ENCODE measurements at regions not wholly inside any gene's neighbourhood (a gene's known extent, or its start where the extent isn't known, plus 50 kb on each side); places are given as distances from the start of the nearest gene placed in this dataset.
"Not testable (repeated sequence)": the region's sequence is repeated elsewhere in the genome, so short reads cannot be mapped to it uniquely, and the experiment has no call there.

DNA sequence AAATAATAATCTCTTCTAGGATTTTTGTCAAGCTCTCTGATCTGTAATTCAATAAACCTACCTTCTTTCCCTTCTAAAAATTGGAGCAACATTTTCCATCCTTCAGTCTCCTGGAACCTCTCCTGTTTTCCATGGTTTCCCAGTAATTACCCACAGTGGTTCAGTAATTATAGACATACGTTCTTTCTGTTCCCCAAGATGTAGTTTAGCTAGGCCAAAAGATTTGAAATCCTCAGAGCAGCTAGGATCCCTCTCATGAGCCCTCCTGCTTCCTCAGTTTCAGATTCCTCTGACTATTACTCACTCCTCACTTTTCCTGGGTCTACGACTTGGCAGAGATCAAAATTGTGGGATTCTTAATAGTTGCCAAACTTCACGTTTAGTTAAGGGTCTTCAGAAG lies 76.9 kb upstream of the IGSF10 start:
- TF ChIP-seq, protein P1, sequence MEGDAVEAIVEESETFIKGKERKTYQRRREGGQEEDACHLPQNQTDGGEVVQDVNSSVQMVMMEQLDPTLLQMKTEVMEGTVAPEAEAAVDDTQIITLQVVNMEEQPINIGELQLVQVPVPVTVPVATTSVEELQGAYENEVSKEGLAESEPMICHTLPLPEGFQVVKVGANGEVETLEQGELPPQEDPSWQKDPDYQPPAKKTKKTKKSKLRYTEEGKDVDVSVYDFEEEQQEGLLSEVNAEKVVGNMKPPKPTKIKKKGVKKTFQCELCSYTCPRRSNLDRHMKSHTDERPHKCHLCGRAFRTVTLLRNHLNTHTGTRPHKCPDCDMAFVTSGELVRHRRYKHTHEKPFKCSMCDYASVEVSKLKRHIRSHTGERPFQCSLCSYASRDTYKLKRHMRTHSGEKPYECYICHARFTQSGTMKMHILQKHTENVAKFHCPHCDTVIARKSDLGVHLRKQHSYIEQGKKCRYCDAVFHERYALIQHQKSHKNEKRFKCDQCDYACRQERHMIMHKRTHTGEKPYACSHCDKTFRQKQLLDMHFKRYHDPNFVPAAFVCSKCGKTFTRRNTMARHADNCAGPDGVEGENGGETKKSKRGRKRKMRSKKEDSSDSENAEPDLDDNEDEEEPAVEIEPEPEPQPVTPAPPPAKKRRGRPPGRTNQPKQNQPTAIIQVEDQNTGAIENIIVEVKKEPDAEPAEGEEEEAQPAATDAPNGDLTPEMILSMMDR (conservative IDR thresholded peaks at IDR 0.05; ENCODE audit: low read depth, low read length) = no peak
- DNase-seq (ENCODE audit: low read depth) = no peak
- H3K4me3 ChIP-seq (ENCODE audit: low read depth, low read length) = no peak overlapping the region

DNA sequence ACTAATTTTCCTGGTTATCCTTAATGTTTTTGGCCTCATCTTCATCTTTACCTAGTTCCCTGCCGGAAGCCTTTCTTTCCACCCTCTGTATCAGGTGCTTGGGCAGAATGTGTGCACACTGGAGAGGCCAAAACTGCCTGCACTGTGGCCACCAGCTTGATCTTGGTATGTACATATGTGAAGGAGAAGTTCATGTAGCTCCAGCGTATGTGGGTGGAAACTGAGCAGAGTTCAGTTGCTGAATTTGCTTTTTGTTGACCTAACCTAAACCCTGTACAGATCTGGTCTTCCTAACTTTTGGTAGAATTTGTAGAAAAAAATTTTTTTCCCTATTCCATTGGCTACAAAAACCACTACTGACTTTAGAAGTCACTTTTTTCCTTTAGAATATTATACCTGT lies 65.9 kb upstream of the IGSF10 start:
- TF ChIP-seq, protein P1 (conservative IDR thresholded peaks at IDR 0.05; ENCODE audit: low read depth, low read length) = no peak
- DNase-seq (ENCODE audit: low read depth) = no peak
- H3K4me3 ChIP-seq (ENCODE audit: low read depth, low read length) = no peak overlapping the region

DNA sequence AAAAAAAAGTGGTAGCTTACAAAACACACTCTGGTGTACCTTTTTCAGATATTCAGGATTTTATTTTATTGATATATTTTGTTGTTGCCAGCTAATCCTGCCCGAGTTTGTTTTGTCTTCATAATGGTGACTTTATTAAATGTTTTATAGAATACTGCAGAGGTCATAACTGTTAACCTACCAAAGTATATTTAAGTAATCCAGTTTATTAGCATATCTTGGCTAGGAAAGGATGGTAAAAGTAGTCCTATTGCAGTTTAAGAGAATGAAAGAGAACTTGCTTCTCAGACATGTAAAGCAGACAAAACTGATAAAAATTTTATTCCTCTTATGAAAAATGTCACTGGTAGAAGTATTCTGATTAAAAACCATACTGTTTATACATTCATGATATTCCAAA lies 59.2 kb upstream of the IGSF10 start:
- H3K4me3 ChIP-seq (ENCODE audit: low read depth, low read length) = no peak overlapping the region
- TF ChIP-seq, protein P1 (conservative IDR thresholded peaks at IDR 0.05; ENCODE audit: low read depth, low read length) = no peak
- DNase-seq (ENCODE audit: low read depth) = no peak

DNA sequence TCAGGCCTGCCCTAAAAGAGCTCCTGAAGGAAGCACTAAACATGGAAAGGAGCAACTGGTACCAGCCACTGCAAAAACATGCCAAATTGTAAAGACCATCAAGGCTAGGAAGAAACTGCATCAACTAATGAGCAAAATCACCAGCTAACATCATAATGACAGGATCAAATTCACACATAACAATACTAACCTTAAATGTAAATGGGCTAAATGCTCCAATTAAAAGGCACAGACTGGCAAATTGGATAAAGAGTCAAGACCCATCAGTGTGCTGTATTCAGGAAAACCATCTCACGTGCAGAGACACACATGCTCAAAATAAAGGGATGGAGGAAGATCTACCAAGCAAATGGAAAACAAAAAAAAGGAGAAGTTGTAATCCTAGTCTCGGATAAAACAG lies 50.6 kb upstream of the IGSF10 start:
- H3K4me3 ChIP-seq (ENCODE audit: low read depth, low read length); DNase-seq (ENCODE audit: low read depth): not testable (repeated sequence)

Data from epithelial cell of proximal tubule (primary cell).